ENCODE measurements at regions not wholly inside any gene's neighbourhood (a gene's known extent, or its start where the extent isn't known, plus 50 kb on each side); places are given as distances from the start of the nearest gene placed in this dataset.

DNA sequence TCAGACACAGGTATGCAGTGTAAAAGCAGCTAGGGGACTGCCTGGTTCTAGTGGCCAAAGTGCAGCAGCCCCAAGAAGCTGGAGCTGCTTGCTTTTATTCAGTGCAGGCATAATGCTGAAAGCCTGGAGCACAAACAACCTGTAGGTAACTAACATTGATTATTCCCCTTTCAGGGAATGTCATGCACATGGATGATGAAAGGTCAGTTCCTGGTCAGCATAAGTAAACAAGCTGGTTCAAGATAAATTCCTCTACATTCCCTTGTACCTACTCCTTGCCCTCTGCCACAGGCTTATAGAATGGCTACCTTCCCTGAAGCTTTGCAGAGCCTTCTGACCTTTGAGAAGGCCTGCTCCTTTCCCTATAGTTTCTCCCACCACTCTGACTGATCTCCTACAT, 1318.5 kb upstream of the ADGRL3 start:
- no peak overlapping the region for H2AFZ ChIP-seq (ENCODE audit: low read length)
- no peak overlapping the region for H3K27ac ChIP-seq (ENCODE audit: extremely low read length, insufficient read depth, low read length)
- no peaks in the 10 kb centered on the region for H3K4me1 ChIP-seq (ENCODE audit: insufficient read depth, low read length)
- BruUV-seq (replicated peaks) = no TSS peak
- ATAC-seq (peak; percentile 75), DNase-seq (ENCODE audit: low spot score) (peak; percentile 2), FAIRE-seq (no peak)
- H3K4me3 ChIP-seq (replicated peaks in 1 of 3; ENCODE audit: insufficient read depth in 1 of 3, low read depth in 2 of 3, low read length in 3 of 3) = no peak overlapping the region
- no peaks in the 10 kb centered on the region for H3K9me3 ChIP-seq (ENCODE audit: low read length)
- H3K27me3 ChIP-seq (ENCODE audit: control insufficient read depth in 1 of 2, insufficient read depth in 2 of 2, low read length in 2 of 2) = no peaks in the 10 kb centered on the region
- ChIA-PET CTCF (ENCODE audit: low intra/inter-chr PET ratio, low total read pairs) (no interaction called here), POLR2A (no interaction called here)
- in situ Hi-C loops (cut with HindIII; ENCODE audit: extremely low pct_ligation_motif_present, low pct_unique_long_range_greater_than_20kb) = no loop called here
- no peaks in the 10 kb centered on the region for H4K20me1 ChIP-seq (ENCODE audit: insufficient read depth, low read length)
- H3K79me2 ChIP-seq (ENCODE audit: insufficient read depth, low read length) = no peaks in the 10 kb centered on the region
- H3K9ac ChIP-seq (ENCODE audit: insufficient read depth, low read depth, low read length) = no peak overlapping the region
- no peaks in the 10 kb centered on the region for H3K36me3 ChIP-seq (replicated peaks in 1 of 2; ENCODE audit: control insufficient read depth in 1 of 2, insufficient read depth in 2 of 2, low read length in 2 of 2)
- TF ChIP-seq NR2F1 (CRISPR knock-in tag; IDR thresholded peaks at IDR 0.05) (0 out of 4 replicates have a peak, but pooled peaks of 1 of the 2 experiments have one; percentile 32), TBL1XR1 (IDR thresholded peaks at IDR 0.05; ENCODE audit: borderline replicate concordance, low read length, partially characterized antibody) (peak; percentile 20), RARA (CRISPR knock-in tag; IDR thresholded peaks at IDR 0.05) (peak; percentile 30; the same call in 1 of the 2 replicates), TFDP1 (CRISPR knock-in tag; IDR thresholded peaks at IDR 0.05; ENCODE audit: borderline replicate concordance) (no peak), BCL6 (CRISPR knock-in tag; IDR thresholded peaks at IDR 0.05) (peak; percentile 98), ZNF512 (CRISPR knock-in tag; IDR thresholded peaks at IDR 0.05) (no peak), NR2F6 (IDR thresholded peaks at IDR 0.05) (0 out of 2 replicates have a peak, but pooled peaks have one; percentile 22), NR2F6 (CRISPR knock-in tag; IDR thresholded peaks at IDR 0.05) (no peak), ZNF20 (CRISPR knock-in tag; IDR thresholded peaks at IDR 0.05) (no peak), FOXA3 (CRISPR knock-in tag; IDR thresholded peaks at IDR 0.05) (peak; percentile 27; the same call in 1 of the 2 replicates), ZNF205 (CRISPR knock-in tag; IDR thresholded peaks at IDR 0.05) (peak; percentile 93; the same call in 1 of the 2 replicates), ZNF709 (CRISPR knock-in tag; IDR thresholded peaks at IDR 0.05) (no peak)
- H3K4me2 ChIP-seq (ENCODE audit: low read depth, low read length) = no peak overlapping the region
- intact Hi-C loops (cut with micrococcal nuclease; ENCODE audit: unreplicated experiment) = no loop called here
